ENCODE measurements at regions not wholly inside any gene's neighbourhood (a gene's known extent, or its start where the extent isn't known, plus 50 kb on each side); places are given as distances from the start of the nearest gene placed in this dataset.
"Not testable (repeated sequence)": the region's sequence is repeated elsewhere in the genome, so short reads cannot be mapped to it uniquely, and the experiment has no call there.

DNA sequence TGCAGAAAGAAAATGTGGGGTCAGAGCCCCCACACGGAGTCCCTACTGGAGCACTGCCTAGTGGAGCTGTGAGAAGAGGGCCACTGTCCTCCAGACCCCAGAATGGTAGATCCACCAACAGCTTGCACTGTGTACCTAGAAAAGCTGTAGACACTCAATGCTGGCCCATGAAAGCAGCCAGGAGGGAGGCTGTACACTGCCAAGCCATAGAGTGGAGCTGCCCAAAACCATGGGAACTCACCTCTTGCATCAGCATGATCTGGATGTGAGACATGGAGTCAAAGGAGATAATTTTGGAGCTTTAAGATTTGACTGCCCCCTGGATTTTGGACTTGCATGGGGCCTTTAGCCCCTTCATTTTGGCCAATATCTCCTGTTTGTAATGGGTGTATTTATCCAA, 452.3 kb downstream of the MRPL39 start:
- TF ChIP-seq, protein P1, sequence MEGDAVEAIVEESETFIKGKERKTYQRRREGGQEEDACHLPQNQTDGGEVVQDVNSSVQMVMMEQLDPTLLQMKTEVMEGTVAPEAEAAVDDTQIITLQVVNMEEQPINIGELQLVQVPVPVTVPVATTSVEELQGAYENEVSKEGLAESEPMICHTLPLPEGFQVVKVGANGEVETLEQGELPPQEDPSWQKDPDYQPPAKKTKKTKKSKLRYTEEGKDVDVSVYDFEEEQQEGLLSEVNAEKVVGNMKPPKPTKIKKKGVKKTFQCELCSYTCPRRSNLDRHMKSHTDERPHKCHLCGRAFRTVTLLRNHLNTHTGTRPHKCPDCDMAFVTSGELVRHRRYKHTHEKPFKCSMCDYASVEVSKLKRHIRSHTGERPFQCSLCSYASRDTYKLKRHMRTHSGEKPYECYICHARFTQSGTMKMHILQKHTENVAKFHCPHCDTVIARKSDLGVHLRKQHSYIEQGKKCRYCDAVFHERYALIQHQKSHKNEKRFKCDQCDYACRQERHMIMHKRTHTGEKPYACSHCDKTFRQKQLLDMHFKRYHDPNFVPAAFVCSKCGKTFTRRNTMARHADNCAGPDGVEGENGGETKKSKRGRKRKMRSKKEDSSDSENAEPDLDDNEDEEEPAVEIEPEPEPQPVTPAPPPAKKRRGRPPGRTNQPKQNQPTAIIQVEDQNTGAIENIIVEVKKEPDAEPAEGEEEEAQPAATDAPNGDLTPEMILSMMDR (IDR thresholded peaks at IDR 0.05; ENCODE audit: control extremely low read depth in 1 of 3, insufficient read depth in 1 of 3, low read depth in 1 of 3, low read length in 3 of 3): not testable (repeated sequence)
- not testable (repeated sequence) for TF ChIP-seq EGR1 (IDR thresholded peaks at IDR 0.05; ENCODE audit: borderline replicate concordance, low read depth, low read length)
